Neural cell (in vitro differentiated cells): ENCODE measurements at regions not wholly inside any gene's neighbourhood (a gene's known extent, or its start where the extent isn't known, plus 50 kb on each side); places are given as distances from the start of the nearest gene placed in this dataset.

Source experiments
- H2AFZ ChIP-seq: fragments of 200-600, 300-800 bp; sonication (generic), shearing (Covaris generic); 2 replicates; pipeline ENCODE4 v1.6.0; 2014; ENCODE audit warnings: low read depth, mild to moderate bottlenecking, antibody characterized with exemption, low read length, moderate library complexity
- H3F3A ChIP-seq: fragments of 200-600 bp; shearing (Covaris generic); 2 replicates; pipeline ENCODE4 v1.6.1; 2016; ENCODE audit warnings: mild to moderate bottlenecking, moderate library complexity, mixed read lengths, antibody characterized with exemption, low read length; ENCODE audit not compliant: insufficient read depth, poor library complexity, severe bottlenecking
- H3K27ac ChIP-seq: fragments of 200-600, 300-800 bp; sonication (generic), shearing (Covaris generic); 2 replicates; pipeline ENCODE4 v1.5.1; 2014; ENCODE audit warnings: mild to moderate bottlenecking, low read length, moderate library complexity
- H3K27me3 ChIP-seq: fragments of 300-800, 200-600 bp; sonication (generic), shearing (Covaris generic); 2 replicates; pipeline ENCODE4 v1.6.0; 2014; ENCODE audit warnings: mild to moderate bottlenecking, low read depth, low read length, moderate library complexity; ENCODE audit not compliant: insufficient read depth
- H3K36me3 ChIP-seq: fragments of 300-800, 200-600 bp; sonication (generic), shearing (Covaris generic); 2 replicates; pipeline ENCODE4 v1.5.1; 2014; ENCODE audit warnings: mild to moderate bottlenecking, antibody characterized with exemption, low read length, moderate library complexity; ENCODE audit not compliant: insufficient read depth
- H3K4me2 ChIP-seq: fragments of 300-800, 200-600 bp; sonication (generic), shearing (Covaris generic); 2 replicates; pipeline ENCODE4 v1.6.0; 2014; ENCODE audit warnings: mild to moderate bottlenecking, low read length
- H3K4me3 ChIP-seq: fragments of 300-800, 200-600 bp; sonication (generic), shearing (Covaris generic); 2 replicates; pipeline ENCODE4 v1.5.1; 2014; ENCODE audit warnings: mild to moderate bottlenecking, low read length, moderate library complexity
- H3K79me2 ChIP-seq: fragments of 200-600 bp; shearing (Covaris generic); replicated peaks from 2 replicates; pipeline ENCODE4 v1.6.0; 2014; ENCODE audit warnings: mild to moderate bottlenecking, low read length, moderate library complexity; ENCODE audit not compliant: insufficient read depth
- H3K9ac ChIP-seq: fragments of 300-800, 200-600 bp; sonication (generic), shearing (Covaris generic); 2 replicates; pipeline ENCODE4 v1.6.1; 2016; ENCODE audit warnings: mild to moderate bottlenecking, low read length, mixed read lengths
- H3K9me2 ChIP-seq: fragments of 200-600 bp; shearing (Covaris generic); 2 replicates; pipeline ENCODE4 v1.6.1; 2016; ENCODE audit warnings: mild to moderate bottlenecking, low read length, mixed read lengths; ENCODE audit not compliant: insufficient read depth
- H3K9me3 ChIP-seq: fragments of 200-600, 300-800 bp; sonication (generic), shearing (Covaris generic); 2 replicates; pipeline ENCODE4 v1.6.1; 2016; ENCODE audit warnings: mild to moderate bottlenecking, mixed run types, low read length, moderate library complexity, mixed read lengths
- H4K20me1 ChIP-seq: fragments of 200-600 bp; shearing (Covaris generic); 2 replicates; pipeline ENCODE4 v1.6.1; 2016; ENCODE audit warnings: mild to moderate bottlenecking, mixed run types; ENCODE audit not compliant: insufficient read depth
- EP300 ChIP-seq: fragments of 450-650 bp; conservative IDR thresholded peaks from 2 replicates; pipeline ENCODE4 v1.6.1; 2014; ENCODE audit warnings: antibody characterized with exemption, mild to moderate bottlenecking, moderate library complexity; ENCODE audit not compliant: poor library complexity, severe bottlenecking
- EZH2 ChIP-seq: fragments of 200-600, 300-800 bp; shearing (Covaris generic), sonication (generic); IDR thresholded peaks from 2 replicates; pipeline ENCODE4 v1.6.1; 2014; ENCODE audit warnings: antibody characterized with exemption, low read length, borderline replicate concordance, mild to moderate bottlenecking; ENCODE audit not compliant: insufficient read depth, poor library complexity, severe bottlenecking
- MXI1 ChIP-seq: fragments of 450-650 bp; conservative IDR thresholded peaks from 2 replicates; pipeline ENCODE4 v1.6.1; 2014; ENCODE audit warnings: antibody characterized with exemption, mild to moderate bottlenecking; ENCODE audit not compliant: poor library complexity, severe bottlenecking
- POLR2AphosphoS5 ChIP-seq: IDR thresholded peaks from 2 replicates; pipeline ENCODE4 v1.6.1; 2012
- RAD21 ChIP-seq: fragments of 450-650 bp; conservative IDR thresholded peaks from 2 replicates; pipeline ENCODE4 v1.6.1; 2014; ENCODE audit warnings: antibody characterized with exemption, mild to moderate bottlenecking, moderate library complexity
- SMC3 ChIP-seq: fragments of 450-650 bp; conservative IDR thresholded peaks from 2 replicates; pipeline ENCODE4 v1.6.1; 2014; ENCODE audit warnings: antibody characterized with exemption, mild to moderate bottlenecking, moderate library complexity; ENCODE audit not compliant: poor library complexity
- TAF1 ChIP-seq: IDR thresholded peaks from 2 replicates; pipeline ENCODE4 v1.6.1; 2012; ENCODE audit warnings: low read depth
- TF ChIP-seq, protein P1 (sequence below): fragments of 450-650 bp; IDR thresholded peaks from 2 replicates; pipeline ENCODE4 v1.5.1; 2014; ENCODE audit warnings: antibody characterized with exemption, mild to moderate bottlenecking, moderate library complexity; ENCODE audit not compliant: poor library complexity, severe bottlenecking
- TF ChIP-seq, protein P2 (sequence below): IDR thresholded peaks from 2 replicates; pipeline ENCODE4 v1.6.1; 2012; ENCODE audit warnings: borderline replicate concordance

- Histone ChIP-seq H3K36me3 (no peaks in the 10 kb centered on the region), H3K9me3 (no peaks in the 10 kb centered on the region), H2AFZ (no peak overlapping the region), H3K27ac (no peak overlapping the region), H3K9ac (no peak overlapping the region), H3K4me3 (no peak overlapping the region), H4K20me1 (no peaks in the 10 kb centered on the region), H3K4me2 (no peak overlapping the region), H3K79me2 (no peaks in the 10 kb centered on the region), H3K9me2 (no peaks in the 10 kb centered on the region), H3K27me3 (no peaks in the 10 kb centered on the region), H3F3A (no peaks in the 10 kb centered on the region)
- no peak for TF ChIP-seq MXI1
- no peak for TF ChIP-seq SMC3
- TF ChIP-seq RAD21: no peak
- no peak for TF ChIP-seq POLR2AphosphoS5
- no peak for TF ChIP-seq EZH2
- TF ChIP-seq, protein P1, sequence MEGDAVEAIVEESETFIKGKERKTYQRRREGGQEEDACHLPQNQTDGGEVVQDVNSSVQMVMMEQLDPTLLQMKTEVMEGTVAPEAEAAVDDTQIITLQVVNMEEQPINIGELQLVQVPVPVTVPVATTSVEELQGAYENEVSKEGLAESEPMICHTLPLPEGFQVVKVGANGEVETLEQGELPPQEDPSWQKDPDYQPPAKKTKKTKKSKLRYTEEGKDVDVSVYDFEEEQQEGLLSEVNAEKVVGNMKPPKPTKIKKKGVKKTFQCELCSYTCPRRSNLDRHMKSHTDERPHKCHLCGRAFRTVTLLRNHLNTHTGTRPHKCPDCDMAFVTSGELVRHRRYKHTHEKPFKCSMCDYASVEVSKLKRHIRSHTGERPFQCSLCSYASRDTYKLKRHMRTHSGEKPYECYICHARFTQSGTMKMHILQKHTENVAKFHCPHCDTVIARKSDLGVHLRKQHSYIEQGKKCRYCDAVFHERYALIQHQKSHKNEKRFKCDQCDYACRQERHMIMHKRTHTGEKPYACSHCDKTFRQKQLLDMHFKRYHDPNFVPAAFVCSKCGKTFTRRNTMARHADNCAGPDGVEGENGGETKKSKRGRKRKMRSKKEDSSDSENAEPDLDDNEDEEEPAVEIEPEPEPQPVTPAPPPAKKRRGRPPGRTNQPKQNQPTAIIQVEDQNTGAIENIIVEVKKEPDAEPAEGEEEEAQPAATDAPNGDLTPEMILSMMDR: no peak
- TF ChIP-seq, protein P2, sequence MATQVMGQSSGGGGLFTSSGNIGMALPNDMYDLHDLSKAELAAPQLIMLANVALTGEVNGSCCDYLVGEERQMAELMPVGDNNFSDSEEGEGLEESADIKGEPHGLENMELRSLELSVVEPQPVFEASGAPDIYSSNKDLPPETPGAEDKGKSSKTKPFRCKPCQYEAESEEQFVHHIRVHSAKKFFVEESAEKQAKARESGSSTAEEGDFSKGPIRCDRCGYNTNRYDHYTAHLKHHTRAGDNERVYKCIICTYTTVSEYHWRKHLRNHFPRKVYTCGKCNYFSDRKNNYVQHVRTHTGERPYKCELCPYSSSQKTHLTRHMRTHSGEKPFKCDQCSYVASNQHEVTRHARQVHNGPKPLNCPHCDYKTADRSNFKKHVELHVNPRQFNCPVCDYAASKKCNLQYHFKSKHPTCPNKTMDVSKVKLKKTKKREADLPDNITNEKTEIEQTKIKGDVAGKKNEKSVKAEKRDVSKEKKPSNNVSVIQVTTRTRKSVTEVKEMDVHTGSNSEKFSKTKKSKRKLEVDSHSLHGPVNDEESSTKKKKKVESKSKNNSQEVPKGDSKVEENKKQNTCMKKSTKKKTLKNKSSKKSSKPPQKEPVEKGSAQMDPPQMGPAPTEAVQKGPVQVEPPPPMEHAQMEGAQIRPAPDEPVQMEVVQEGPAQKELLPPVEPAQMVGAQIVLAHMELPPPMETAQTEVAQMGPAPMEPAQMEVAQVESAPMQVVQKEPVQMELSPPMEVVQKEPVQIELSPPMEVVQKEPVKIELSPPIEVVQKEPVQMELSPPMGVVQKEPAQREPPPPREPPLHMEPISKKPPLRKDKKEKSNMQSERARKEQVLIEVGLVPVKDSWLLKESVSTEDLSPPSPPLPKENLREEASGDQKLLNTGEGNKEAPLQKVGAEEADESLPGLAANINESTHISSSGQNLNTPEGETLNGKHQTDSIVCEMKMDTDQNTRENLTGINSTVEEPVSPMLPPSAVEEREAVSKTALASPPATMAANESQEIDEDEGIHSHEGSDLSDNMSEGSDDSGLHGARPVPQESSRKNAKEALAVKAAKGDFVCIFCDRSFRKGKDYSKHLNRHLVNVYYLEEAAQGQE: no peak
- no peak for TF ChIP-seq TAF1
- TF ChIP-seq EP300: no peak
Measured at GRCh38 chr9:79346350-79347020, 225.3 kb upstream of the TLE4 start.

GRCh38 chr9:79352322-79352721 is 219.4 kb upstream of the TLE4 start:
- Histone ChIP-seq H3K79me2 (no peaks in the 10 kb centered on the region), H3K4me2 (no peak overlapping the region)

More at GRCh38 chr9:79352322-79352721, 219.4 kb upstream of the TLE4 start:
- H3K4me3 ChIP-seq: no peak overlapping the region
- H3K9me2 ChIP-seq: no peaks in the 10 kb centered on the region
- H3K36me3 ChIP-seq: no peaks in the 10 kb centered on the region
- no peaks in the 10 kb centered on the region for H3K27me3 ChIP-seq
- no peak overlapping the region for H2AFZ ChIP-seq
- H3F3A ChIP-seq: no peaks in the 10 kb centered on the region
- H3K9me3 ChIP-seq: no peaks in the 10 kb centered on the region
- H3K9ac ChIP-seq: no peak overlapping the region
- no peak overlapping the region for H3K27ac ChIP-seq
- TF ChIP-seq TAF1 (no peak), SMC3 (no peak), MXI1 (no peak), EP300 (no peak), EZH2 (no peak)
- TF ChIP-seq, protein P1: no peak
- TF ChIP-seq, protein P2: no peak
- H4K20me1 ChIP-seq: no peaks in the 10 kb centered on the region
